Fibroblast of the conjunctiva (primary cell): ENCODE measurements at regions not wholly inside any gene's neighbourhood (a gene's known extent, or its start where the extent isn't known, plus 50 kb on each side); places are given as distances from the start of the nearest gene placed in this dataset.
A peak's percentile ranks its signal among the peaks of the same experiment; 100 is the strongest.

Experiments
- DNase-seq: peaks from one replicate; pipeline ENCODE4 v3.0.0-alpha.2; 2010; ENCODE audit warnings: low read depth

DNA sequence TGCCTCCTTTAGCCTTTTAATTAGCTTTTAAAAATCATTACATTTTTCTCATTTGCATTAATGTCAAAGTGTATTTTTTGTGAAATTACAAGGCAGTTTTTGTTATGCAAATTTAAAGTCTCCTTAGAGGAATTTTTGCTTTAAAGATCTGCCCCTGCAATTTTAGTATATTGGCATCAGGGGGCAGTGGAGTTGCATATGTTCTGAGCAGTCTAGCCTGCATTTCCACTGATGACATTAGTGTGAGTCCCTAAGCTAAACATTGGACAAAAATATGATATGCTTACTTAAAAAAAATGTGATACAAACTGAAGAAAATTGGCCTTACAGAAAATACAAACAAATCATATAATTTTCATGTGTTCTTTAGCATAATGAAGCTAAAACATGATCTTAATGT is 426.5 kb downstream of the SLC4A3 start:
- DNase-seq = no peak

DNA sequence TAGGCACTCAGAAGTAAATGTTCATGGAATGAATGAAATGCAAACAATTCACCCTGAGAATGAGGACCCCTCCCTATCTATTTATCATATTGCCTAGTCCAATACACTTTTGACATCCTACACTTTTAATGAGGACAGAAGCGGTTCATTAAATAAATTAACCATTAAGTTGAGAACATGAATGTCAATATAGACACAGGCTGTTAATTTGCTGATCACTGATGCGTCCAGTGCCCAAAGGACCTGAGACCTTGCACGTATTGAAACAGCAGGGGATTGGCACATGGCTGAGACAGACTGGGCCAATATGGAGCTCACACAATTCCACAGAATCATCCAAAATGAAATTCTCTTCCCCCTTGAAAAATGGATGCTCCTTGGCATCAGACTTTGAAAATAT is 430.0 kb downstream of the SLC4A3 start:
- no peak for DNase-seq

- DNase-seq = no peak
Observed at GRCh38 chr2:220057916-220058315, 430.5 kb downstream of the SLC4A3 start.

- no peak for DNase-seq
Observed at GRCh38 chr2:220064111-220065030, 436.9 kb downstream of the SLC4A3 start.

- no peak for DNase-seq
Observed at GRCh38 chr2:220065581-220065980, 438.2 kb downstream of the SLC4A3 start.

DNA sequence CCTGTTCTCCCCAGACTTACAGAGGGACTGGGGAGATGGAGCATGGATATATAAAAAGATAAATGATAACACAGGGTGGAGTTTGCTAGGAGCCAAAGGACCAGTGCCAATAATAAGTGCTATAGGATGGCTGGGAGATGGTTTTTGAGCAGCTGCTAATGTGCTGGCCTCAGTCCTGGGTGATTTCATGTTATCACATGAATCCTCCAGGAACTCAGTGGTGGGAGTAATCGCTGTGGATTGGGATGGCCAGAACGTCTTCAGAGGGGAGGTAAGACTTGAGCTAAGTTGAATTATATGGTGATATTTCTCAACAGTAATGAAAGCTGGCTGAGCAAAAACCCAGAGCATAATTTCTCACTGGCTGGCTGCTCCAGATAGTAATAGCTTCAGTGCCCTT is 441.4 kb downstream of the SLC4A3 start:
- no peak for DNase-seq

- no peak for DNase-seq
Observed at GRCh38 chr2:220070349-220070748, 442.9 kb downstream of the SLC4A3 start.

DNA sequence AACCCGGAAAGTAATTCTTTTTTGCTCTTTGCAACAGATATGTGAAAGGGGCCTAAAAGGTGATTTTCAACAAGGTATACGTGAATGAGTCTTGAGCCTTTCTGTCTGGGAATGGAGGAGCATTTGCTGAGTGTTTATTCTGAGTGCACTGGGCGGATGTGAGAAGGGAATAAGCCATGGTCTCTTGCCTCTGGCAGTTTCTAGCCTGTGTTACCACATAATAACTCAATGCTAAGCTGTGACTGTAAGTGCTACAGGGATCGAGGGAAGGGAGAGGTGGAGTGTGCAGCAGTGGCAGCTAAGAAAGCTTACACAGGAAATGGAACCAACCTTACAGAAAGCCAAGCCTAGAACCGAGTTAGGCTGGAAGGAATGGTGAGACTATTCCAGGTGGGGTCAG is 444.3 kb downstream of the SLC4A3 start:
- no peak for DNase-seq

GRCh38 chr2:220072669-220073220 is 445.3 kb downstream of the SLC4A3 start:
- DNase-seq = no peak

- no peak for DNase-seq
Observed at GRCh38 chr2:220075835-220076234, 448.4 kb downstream of the SLC4A3 start.

DNA sequence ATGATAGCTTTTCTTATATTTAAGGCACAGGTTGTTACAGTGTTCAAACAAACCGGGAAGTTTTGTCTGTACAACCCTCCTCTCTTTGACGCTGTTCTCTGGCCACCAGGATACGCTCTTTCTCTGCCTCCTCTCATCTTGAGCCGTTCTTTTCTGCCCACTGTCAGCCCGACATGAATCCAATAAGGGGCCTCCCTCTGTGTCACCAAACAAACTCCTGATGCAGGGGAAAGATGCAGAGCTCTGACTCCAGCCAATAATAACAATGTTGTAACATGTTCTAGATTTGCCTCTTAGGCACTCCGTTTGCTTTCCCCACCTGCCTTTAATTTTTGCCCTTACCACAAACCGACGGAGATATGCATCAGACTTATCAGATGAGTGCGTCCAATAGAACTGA is 449.3 kb downstream of the SLC4A3 start:
- peak; percentile 93 for DNase-seq

GRCh38 chr2:220077488-220077887 is 450.1 kb downstream of the SLC4A3 start:
- peak; percentile 90 for DNase-seq

GRCh38 chr2:220078439-220078838 is 451.0 kb downstream of the SLC4A3 start:
- DNase-seq = peak; percentile 55

- DNase-seq = no peak
Observed at GRCh38 chr2:220079595-220079994, 452.2 kb downstream of the SLC4A3 start.

- DNase-seq = no peak
Observed at GRCh38 chr2:220081171-220081570, 453.7 kb downstream of the SLC4A3 start.

- DNase-seq = peak; percentile 43
Observed at GRCh38 chr2:220090050-220090449, 462.6 kb downstream of the SLC4A3 start.

GRCh38 chr2:220096406-220096805 is 469.0 kb downstream of the SLC4A3 start:
- DNase-seq = no peak

GRCh38 chr2:220101980-220102379 is 474.6 kb downstream of the SLC4A3 start:
- no peak for DNase-seq

DNA sequence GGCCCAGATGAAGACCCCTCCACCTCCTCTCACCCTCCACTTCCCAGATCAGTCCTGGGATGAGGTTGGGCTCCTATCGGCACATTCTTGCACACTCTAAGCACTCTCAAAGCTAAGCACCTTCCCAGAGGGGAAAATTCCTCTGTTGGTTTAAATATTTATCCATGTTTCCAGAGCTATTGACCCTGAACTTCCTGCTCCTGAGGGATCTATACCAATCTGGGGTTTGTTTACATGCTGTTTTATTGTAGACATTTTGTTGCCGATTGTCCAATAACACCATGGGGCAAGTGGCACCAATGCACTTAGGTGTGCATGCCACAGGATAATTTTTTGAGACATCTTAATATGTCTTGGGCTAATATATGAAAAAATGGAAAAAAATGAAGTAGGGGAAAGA is 476.2 kb downstream of the SLC4A3 start:
- DNase-seq = no peak

- DNase-seq = peak; percentile 47
Observed at GRCh38 chr2:220104871-220105351, 477.5 kb downstream of the SLC4A3 start.

DNA sequence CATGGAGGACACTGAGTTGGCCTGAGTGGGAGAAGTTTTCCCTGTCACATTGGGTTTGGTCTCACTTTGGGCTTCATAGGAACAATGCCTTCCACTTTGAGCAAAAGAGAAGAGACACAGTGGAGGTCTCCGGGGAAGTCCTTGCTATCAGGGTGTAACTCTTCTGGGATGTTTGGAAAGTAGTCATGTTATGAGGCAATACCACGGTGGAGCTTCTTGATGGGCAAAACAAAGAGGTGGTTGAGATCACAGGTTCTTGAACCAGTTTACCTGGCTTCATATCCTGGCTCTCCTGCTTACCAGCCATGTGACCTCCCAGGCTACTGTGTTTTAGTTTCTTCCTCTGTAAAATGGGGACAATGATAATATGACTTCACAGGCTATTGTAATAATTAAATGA is 478.6 kb downstream of the SLC4A3 start:
- no peak for DNase-seq

- no peak for DNase-seq
Observed at GRCh38 chr2:220107380-220107791, 480.0 kb downstream of the SLC4A3 start.

DNA sequence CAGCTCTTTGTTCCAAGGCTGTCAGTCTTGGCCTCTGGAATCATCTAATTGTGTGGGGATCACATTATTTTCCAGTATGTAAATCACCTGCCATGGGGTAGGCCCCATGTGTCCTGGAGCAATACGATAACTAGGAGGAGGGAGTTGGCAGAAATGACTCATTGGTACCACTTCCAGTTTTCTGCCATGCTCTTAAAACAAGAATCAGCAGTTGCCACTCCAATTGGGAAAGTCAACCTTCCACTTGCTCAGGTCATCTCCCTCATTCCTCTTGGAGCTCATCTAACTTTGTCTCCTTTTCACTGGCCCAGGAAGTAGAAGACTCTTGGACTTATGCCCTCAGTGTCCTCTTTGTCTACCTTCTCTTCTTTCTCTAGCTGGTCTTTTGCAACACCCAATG is 487.0 kb downstream of the SLC4A3 start:
- no peak for DNase-seq

DNA sequence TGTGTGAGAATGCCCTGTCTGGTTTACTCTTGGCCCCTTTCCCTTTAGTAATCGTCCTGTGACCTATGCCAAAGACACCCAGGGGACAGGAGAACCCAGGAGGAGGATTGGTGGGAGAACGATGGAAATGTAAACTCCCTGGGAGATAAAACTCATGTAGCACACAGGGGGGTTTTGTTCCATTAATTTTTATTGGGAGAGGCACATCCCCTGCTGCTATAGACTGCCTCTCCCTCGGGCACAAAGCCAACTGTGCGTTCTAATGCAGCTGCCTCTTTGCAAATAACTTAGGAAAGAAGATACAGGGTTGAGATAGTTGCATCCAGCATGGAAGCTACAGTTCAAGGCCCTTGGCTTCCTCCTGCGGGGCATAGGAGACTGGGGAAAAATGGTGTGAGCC is 489.6 kb downstream of the SLC4A3 start:
- DNase-seq = no peak
